HEK293 (cell line): ENCODE measurements at regions not wholly inside any gene's neighbourhood (a gene's known extent, or its start where the extent isn't known, plus 50 kb on each side); places are given as distances from the start of the nearest gene placed in this dataset.
"Not testable (repeated sequence)": the region's sequence is repeated elsewhere in the genome, so short reads cannot be mapped to it uniquely, and the experiment has no call there.

ENCODE experiments used
- MYNN ChIP-seq: fragments of 450-650 bp; formaldehyde crosslinking; IDR thresholded peaks from 2 replicates; pipeline ENCODE4 v1.5.1; 2016; ENCODE audit warnings: missing biosample characterization, missing genetic modification characterization, borderline replicate concordance
- MZF1 ChIP-seq: fragments of 450-650 bp; formaldehyde crosslinking; IDR thresholded peaks from 2 replicates; pipeline ENCODE4 v1.5.1; 2017; ENCODE audit warnings: missing biosample characterization, missing genetic modification characterization, borderline replicate concordance
- REST ChIP-seq: fragments of 450-650 bp; formaldehyde crosslinking; IDR thresholded peaks from 2 replicates; pipeline ENCODE4 v1.5.1; 2016; ENCODE audit warnings: missing biosample characterization, missing genetic modification characterization
- YY1 ChIP-seq: fragments of 450-650 bp; formaldehyde crosslinking; IDR thresholded peaks from 2 replicates; pipeline ENCODE4 v1.5.1; 2018; ENCODE audit warnings: missing biosample characterization, missing genetic modification characterization
- ZNF354C ChIP-seq: fragments of 450-650 bp; formaldehyde crosslinking; IDR thresholded peaks from 2 replicates; pipeline ENCODE4 v1.5.1; 2016; ENCODE audit warnings: missing biosample characterization, missing genetic modification characterization, low read depth, borderline replicate concordance
- ZNF580 ChIP-seq: fragments of 450-650 bp; formaldehyde crosslinking; IDR thresholded peaks from 2 replicates; pipeline ENCODE4 v1.5.1; 2016; ENCODE audit warnings: missing biosample characterization, missing genetic modification characterization
- ZNF621 ChIP-seq: fragments of 450-650 bp; formaldehyde crosslinking; IDR thresholded peaks from 2 replicates; pipeline ENCODE4 v1.5.1; 2017; ENCODE audit warnings: missing biosample characterization, missing genetic modification characterization
- TF ChIP-seq, protein P1 (sequence below): fragments of 450-650 bp; formaldehyde crosslinking; IDR thresholded peaks from 2 replicates; pipeline ENCODE4 v1.5.1; 2016; ENCODE audit warnings: missing biosample characterization, missing genetic modification characterization

- TF ChIP-seq YY1 (tag by site-specific recombination); ZNF621 (tag by site-specific recombination); MYNN; REST (tag by site-specific recombination); ZNF580 (tag by site-specific recombination); MZF1; ZNF354C (tag by site-specific recombination): not testable (repeated sequence)
- TF ChIP-seq, protein P1, sequence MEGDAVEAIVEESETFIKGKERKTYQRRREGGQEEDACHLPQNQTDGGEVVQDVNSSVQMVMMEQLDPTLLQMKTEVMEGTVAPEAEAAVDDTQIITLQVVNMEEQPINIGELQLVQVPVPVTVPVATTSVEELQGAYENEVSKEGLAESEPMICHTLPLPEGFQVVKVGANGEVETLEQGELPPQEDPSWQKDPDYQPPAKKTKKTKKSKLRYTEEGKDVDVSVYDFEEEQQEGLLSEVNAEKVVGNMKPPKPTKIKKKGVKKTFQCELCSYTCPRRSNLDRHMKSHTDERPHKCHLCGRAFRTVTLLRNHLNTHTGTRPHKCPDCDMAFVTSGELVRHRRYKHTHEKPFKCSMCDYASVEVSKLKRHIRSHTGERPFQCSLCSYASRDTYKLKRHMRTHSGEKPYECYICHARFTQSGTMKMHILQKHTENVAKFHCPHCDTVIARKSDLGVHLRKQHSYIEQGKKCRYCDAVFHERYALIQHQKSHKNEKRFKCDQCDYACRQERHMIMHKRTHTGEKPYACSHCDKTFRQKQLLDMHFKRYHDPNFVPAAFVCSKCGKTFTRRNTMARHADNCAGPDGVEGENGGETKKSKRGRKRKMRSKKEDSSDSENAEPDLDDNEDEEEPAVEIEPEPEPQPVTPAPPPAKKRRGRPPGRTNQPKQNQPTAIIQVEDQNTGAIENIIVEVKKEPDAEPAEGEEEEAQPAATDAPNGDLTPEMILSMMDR (tag by site-specific recombination), result not testable (repeated sequence)
These were observed 318.2 kb upstream of the DKK2 start for GRCh38 chr4:107354304-107354703.
